ENCODE measurements at regions not wholly inside any gene's neighbourhood (a gene's known extent, or its start where the extent isn't known, plus 50 kb on each side); places are given as distances from the start of the nearest gene placed in this dataset.

DNA sequence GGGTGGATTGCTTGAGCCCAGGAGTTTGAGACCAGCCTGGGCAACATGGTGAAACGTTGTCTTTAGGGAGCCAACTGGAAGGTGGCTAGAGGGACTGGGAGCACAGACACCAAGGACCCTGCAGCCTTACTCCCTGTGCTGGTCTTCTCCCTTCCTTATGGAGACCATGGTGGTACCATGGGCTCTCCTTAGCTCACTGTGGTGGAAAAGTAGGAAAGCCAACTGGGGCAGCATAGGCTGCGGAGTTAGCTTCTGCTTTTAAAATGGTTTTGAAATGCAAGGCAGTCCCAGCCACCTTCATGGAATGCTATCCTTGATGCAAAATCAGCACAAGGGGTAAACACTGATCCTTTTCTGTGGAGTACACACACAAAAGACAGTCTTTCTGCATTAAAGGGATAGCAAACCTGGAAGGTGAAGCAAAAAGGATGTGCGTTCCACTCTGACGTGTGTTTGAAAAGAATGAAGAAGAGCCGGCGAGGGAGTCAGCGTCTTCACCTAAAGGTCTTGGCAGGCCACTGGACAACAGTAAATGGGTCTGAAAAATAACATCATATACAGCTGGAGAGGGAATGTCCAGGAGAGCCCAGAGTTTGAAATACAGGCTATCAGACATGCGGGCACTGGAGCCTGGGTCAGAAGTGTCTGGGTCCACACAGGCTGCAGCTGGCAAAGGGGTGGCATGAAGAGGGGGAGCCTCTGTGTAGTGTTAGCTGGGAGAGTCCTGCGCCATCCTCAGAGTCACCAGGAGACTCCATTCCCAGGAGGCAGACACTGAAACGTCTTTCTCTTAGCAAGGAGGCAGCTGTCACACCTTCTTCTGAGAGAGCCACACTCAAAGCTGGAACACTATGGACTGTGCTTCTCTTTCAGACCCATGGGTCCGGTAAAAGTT is 58.5 kb downstream of the GPR6 start:
- ATAC-seq = no peak
- no peak overlapping the region for H3K27ac Mint-ChIP-seq
- H3K36me3 Mint-ChIP-seq (ENCODE audit: low read depth) = no peaks in the 10 kb centered on the region
- no peaks in the 10 kb centered on the region for H3K9me3 Mint-ChIP-seq
- TF ChIP-seq, protein P1, sequence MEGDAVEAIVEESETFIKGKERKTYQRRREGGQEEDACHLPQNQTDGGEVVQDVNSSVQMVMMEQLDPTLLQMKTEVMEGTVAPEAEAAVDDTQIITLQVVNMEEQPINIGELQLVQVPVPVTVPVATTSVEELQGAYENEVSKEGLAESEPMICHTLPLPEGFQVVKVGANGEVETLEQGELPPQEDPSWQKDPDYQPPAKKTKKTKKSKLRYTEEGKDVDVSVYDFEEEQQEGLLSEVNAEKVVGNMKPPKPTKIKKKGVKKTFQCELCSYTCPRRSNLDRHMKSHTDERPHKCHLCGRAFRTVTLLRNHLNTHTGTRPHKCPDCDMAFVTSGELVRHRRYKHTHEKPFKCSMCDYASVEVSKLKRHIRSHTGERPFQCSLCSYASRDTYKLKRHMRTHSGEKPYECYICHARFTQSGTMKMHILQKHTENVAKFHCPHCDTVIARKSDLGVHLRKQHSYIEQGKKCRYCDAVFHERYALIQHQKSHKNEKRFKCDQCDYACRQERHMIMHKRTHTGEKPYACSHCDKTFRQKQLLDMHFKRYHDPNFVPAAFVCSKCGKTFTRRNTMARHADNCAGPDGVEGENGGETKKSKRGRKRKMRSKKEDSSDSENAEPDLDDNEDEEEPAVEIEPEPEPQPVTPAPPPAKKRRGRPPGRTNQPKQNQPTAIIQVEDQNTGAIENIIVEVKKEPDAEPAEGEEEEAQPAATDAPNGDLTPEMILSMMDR (IDR thresholded peaks at IDR 0.05) = no peak
- intact Hi-C loops (cut with micrococcal nuclease) = no loop called here
- H3K27me3 Mint-ChIP-seq = no peaks in the 10 kb centered on the region
- H3K4me1 Mint-ChIP-seq (ENCODE audit: low read depth) = peaks cover 19% of the 10 kb centered on the region
- H3K4me3 Mint-ChIP-seq = no peak overlapping the region
- no peak for DNase-seq
- POLR2A ChIA-PET = no interaction called here
- CTCF ChIA-PET = interaction anchor here (0.7 to 6.3 kb wide), 5 partner anchors 9 to 354 kb away, joined by 3 to 143 read pairs (median 3); no protein-coding TSS in a partner anchor

DNA sequence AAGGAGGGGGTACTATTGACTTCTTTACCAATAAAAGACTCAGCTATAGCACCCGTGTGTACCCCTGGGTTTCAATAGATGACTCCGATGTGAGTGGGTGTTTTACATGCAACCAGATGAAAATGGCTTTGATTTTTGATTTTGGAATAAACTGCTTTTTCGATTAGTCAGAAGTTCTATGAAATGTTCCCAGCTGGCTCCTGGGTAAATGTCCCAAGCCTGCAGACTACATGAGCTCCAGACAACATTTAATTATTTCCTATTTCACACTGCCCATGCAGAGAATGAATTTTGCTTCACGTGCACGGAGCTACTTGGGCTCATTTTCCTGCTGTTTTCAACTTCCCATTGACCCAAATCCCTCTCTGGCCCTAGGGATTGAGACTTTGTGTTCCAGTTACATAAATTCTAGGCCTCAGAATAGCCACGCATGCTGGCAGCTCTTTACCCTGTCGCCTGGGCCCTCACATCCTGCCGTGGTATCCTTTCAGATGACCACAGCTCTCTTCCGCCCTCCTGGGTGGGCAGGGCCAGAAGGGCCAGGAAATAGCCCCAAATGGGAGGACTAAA is 59.7 kb downstream of the GPR6 start:
- no peak for DNase-seq
- no peaks in the 10 kb centered on the region for H3K27me3 Mint-ChIP-seq
- no peak overlapping the region for H3K4me3 Mint-ChIP-seq
- intact Hi-C loops (cut with micrococcal nuclease) = loop anchor here (2.0 kb wide), 1 partner anchor 509 kb away; no protein-coding TSS in a partner anchor
- H3K36me3 Mint-ChIP-seq (ENCODE audit: low read depth) = no peaks in the 10 kb centered on the region
- ChIA-PET CTCF (interaction anchor here (0.8 to 6.3 kb wide), 8 partner anchors 9 to 511 kb away, joined by 3 to 143 read pairs (median 5); no protein-coding TSS in a partner anchor), POLR2A (interaction anchor here (0.7 kb wide), 1 partner anchor 10 kb away, joined by 3 read pairs; no protein-coding TSS in a partner anchor)
- TF ChIP-seq, protein P1 (IDR thresholded peaks at IDR 0.05) = no peak
- H3K27ac Mint-ChIP-seq = no peak overlapping the region
- no peak for ATAC-seq
- no peaks in the 10 kb centered on the region for H3K9me3 Mint-ChIP-seq
- peaks cover 19% of the 10 kb centered on the region for H3K4me1 Mint-ChIP-seq (ENCODE audit: low read depth)

DNA sequence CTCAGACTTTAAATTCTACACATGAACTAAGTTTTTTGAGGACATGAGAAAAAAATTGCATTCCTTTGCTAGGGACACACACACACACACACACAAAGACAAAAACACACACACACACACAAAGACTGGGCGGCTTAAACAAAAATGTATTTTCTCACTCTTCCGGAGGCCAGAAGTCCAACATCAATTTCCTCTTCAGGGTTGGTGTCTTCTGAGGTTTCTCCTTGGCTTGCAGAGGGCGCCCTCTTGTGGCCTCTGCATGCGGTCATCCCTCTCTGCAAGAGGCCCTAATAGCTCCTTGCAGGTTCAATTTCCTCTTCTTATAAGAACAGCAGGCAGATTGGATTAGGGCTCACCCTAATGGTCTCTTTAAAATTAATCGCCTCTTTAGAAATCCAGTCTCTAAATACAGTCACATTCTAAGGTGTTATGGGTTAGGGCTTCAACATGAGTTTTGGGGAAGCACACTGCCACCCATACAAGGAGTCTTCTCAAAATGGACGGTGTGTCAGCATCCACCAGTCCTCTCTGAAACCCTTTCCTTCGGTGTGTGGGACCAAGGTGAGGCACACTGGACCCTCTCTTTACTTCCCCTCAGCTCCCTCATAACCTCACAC is 61.4 kb downstream of the GPR6 start:
- Mint-ChIP-seq H3K27ac (peak overlapping the region; percentile 96), H3K9me3 (no peaks in the 10 kb centered on the region), H3K4me3 (peak overlapping the region; percentile 78), H3K4me1 (ENCODE audit: low read depth) (peaks cover 19% of the 10 kb centered on the region), H3K27me3 (no peaks in the 10 kb centered on the region), H3K36me3 (ENCODE audit: low read depth) (no peaks in the 10 kb centered on the region)
- DNase-seq (peak; percentile 93), ATAC-seq (peak; percentile 85)
- intact Hi-C loops (cut with micrococcal nuclease) = loop anchor here (1.0 to 2.0 kb wide), 2 partner anchors 334 to 511 kb away; no protein-coding TSS in a partner anchor
- TF ChIP-seq, protein P1 (IDR thresholded peaks at IDR 0.05) = peak; percentile 55
- CTCF ChIA-PET = interaction anchor here (0.6 to 6.3 kb wide), 122 partner anchors 9 to 898 kb away, joined by 3 to 143 read pairs (median 4); partner anchors contain the start of genes AK9, CDC40, FIG4 and GPR6
- POLR2A ChIA-PET = interaction anchor here (0.6 to 1.3 kb wide), 10 partner anchors 11 to 1047 kb away, joined by 3 to 4 read pairs (median 3); partner anchors contain the start of gene CDC40

DNA sequence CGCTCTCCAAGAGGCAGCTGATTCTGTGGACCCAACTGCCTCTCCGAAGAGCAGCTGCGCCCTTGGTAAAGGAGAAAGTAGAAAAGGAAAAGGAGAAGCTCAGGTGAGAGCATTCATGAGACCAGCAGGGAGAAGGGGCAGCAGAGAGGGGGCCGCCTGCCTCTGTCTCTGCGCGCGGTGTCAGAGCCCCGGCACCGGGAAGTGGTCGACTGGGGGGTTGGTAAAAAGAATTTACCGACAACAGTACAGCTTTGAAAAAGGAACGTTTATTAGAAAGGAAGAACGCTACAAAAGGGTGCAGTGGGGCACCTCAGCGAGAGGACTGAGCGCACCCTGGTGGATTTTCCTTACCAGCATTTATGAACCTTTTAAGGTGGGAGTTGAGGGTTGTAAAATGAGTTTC is 61.9 kb downstream of the GPR6 start:
- Mint-ChIP-seq H3K27me3 (no peaks in the 10 kb centered on the region), H3K4me1 (ENCODE audit: low read depth) (peaks cover 19% of the 10 kb centered on the region), H3K9me3 (no peaks in the 10 kb centered on the region), H3K4me3 (peak overlapping the region; percentile 78), H3K27ac (peak overlapping the region; percentile 96), H3K36me3 (ENCODE audit: low read depth) (no peaks in the 10 kb centered on the region)
- CTCF ChIA-PET = interaction anchor here (0.6 to 6.3 kb wide), 121 partner anchors 9 to 898 kb away, joined by 3 to 143 read pairs (median 4); partner anchors contain the start of genes AK9, CDC40, FIG4 and GPR6
- peak; percentile 71 for ATAC-seq
- POLR2A ChIA-PET = interaction anchor here (0.6 to 1.3 kb wide), 10 partner anchors 10 to 1047 kb away, joined by 3 to 4 read pairs (median 3); partner anchors contain the start of gene CDC40
- intact Hi-C loops (cut with micrococcal nuclease) = loop anchor here (1.0 to 2.0 kb wide), 2 partner anchors 335 to 511 kb away; no protein-coding TSS in a partner anchor
- DNase-seq = peak; percentile 70
- TF ChIP-seq, protein P1 (IDR thresholded peaks at IDR 0.05) = peak; percentile 59

Data from activated CD8-positive, alpha-beta T cell treated with anti-CD3 and anti-CD28 coated beads for 36 hours (primary cell).